ENCODE measurements at regions not wholly inside any gene's neighbourhood (a gene's known extent, or its start where the extent isn't known, plus 50 kb on each side); places are given as distances from the start of the nearest gene placed in this dataset.

DNA sequence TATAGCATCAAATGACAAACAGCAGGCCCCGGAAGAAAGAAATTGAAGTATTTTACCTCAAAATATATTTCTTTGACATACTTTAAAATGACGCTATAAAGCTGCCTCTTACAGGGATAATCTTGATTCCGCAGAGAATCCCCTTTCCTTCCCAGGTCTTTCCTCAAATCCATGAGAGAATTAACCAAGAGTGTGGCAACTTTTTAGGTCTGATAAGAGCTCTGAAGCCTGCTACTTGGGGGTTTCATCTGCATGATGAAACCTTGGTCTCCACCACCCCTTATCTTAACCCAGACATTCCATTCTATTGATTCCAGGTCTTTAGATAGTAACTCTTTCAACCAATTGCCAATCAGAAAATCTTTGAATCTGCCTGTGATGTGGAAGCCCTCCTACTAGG lies 173.8 kb downstream of the CEMIP2 start:
- no peak for TF ChIP-seq EP300 (IDR thresholded peaks at IDR 0.05)
- TF ChIP-seq, protein P1, sequence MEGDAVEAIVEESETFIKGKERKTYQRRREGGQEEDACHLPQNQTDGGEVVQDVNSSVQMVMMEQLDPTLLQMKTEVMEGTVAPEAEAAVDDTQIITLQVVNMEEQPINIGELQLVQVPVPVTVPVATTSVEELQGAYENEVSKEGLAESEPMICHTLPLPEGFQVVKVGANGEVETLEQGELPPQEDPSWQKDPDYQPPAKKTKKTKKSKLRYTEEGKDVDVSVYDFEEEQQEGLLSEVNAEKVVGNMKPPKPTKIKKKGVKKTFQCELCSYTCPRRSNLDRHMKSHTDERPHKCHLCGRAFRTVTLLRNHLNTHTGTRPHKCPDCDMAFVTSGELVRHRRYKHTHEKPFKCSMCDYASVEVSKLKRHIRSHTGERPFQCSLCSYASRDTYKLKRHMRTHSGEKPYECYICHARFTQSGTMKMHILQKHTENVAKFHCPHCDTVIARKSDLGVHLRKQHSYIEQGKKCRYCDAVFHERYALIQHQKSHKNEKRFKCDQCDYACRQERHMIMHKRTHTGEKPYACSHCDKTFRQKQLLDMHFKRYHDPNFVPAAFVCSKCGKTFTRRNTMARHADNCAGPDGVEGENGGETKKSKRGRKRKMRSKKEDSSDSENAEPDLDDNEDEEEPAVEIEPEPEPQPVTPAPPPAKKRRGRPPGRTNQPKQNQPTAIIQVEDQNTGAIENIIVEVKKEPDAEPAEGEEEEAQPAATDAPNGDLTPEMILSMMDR (IDR thresholded peaks at IDR 0.05) = no peak
- no peak for TF ChIP-seq POLR2AphosphoS5 (IDR thresholded peaks at IDR 0.05)
- no peak for TF ChIP-seq POLR2A (IDR thresholded peaks at IDR 0.05)
- intact Hi-C loops (cut with DNase I) = no loop called here
- Histone ChIP-seq H3K36me3 (no peaks in the 10 kb centered on the region), H3K4me1 (no peaks in the 10 kb centered on the region), H3K4me3 (no peak overlapping the region), H3K9me3 (no peaks in the 10 kb centered on the region), H3K27me3 (no peaks in the 10 kb centered on the region), H3K27ac (no peak overlapping the region)
- no peak for DNase-seq
- 94 to 97% methylated on average over 3 of the region's 3 CpGs for WGBS, 2 donors

DNA sequence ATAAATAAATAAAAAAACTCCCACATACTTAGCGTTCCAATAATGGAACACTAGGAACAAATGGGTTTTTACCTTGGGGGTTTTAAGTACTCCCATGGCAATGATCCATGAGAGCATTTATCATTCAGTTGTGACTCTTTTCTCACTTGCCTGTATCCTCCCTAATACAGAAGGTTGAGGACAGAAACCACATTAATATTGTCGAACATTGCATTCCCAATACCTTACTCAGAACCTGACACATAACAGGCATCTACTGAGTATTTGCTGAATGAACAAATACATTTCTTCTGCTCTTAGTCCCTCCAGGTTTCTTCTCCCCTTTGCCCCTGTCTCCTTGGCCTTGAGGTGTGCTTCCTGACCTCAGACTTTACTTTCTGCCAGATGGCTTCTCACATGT lies 175.9 kb downstream of the CEMIP2 start:
- H3K4me3 ChIP-seq = no peak overlapping the region
- TF ChIP-seq, protein P1 (IDR thresholded peaks at IDR 0.05) = no peak
- no peak for TF ChIP-seq POLR2AphosphoS5 (IDR thresholded peaks at IDR 0.05)
- TF ChIP-seq EP300 (IDR thresholded peaks at IDR 0.05) = no peak
- TF ChIP-seq POLR2A (IDR thresholded peaks at IDR 0.05) = no peak
- H3K27me3 ChIP-seq = no peaks in the 10 kb centered on the region
- 96 to 98% methylated on average over 2 of the region's 2 CpGs for WGBS, 2 donors
- H3K36me3 ChIP-seq = no peaks in the 10 kb centered on the region
- H3K9me3 ChIP-seq = no peaks in the 10 kb centered on the region
- H3K27ac ChIP-seq = no peak overlapping the region
- no peaks in the 10 kb centered on the region for H3K4me1 ChIP-seq
- DNase-seq = no peak
- intact Hi-C loops (cut with DNase I) = no loop called here

DNA sequence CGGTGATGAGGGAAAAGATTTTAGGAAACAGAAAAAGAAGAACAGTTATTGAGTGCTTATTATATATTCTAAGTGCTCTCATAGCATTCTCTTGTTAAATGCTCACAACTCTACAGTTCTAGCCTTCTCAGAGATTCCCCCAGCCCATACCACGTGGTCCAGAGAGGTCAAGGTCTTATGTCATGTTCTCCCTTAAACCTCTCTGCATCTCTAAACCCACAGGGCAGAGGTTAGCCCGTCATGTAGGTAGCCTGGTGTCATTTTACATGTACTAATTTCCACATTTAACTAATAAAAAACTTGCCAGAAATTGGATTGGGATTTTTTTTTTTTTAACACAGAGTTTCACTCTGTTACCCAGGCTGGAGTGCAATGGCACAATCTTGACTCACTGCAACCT lies 178.0 kb downstream of the CEMIP2 start:
- no peaks in the 10 kb centered on the region for H3K27me3 ChIP-seq
- intact Hi-C loops (cut with DNase I) = no loop called here
- no peaks in the 10 kb centered on the region for H3K4me1 ChIP-seq
- TF ChIP-seq, protein P1 (IDR thresholded peaks at IDR 0.05) = no peak
- TF ChIP-seq POLR2A (IDR thresholded peaks at IDR 0.05) (no peak), POLR2AphosphoS5 (IDR thresholded peaks at IDR 0.05) (no peak)
- H3K36me3 ChIP-seq = no peaks in the 10 kb centered on the region
- no peak for DNase-seq
- 72 to 73% methylated on average over 3 of the region's 3 CpGs for WGBS, 2 donors
- H3K9me3 ChIP-seq = no peaks in the 10 kb centered on the region
- H3K4me3 ChIP-seq = no peak overlapping the region
- H3K27ac ChIP-seq = no peak overlapping the region

DNA sequence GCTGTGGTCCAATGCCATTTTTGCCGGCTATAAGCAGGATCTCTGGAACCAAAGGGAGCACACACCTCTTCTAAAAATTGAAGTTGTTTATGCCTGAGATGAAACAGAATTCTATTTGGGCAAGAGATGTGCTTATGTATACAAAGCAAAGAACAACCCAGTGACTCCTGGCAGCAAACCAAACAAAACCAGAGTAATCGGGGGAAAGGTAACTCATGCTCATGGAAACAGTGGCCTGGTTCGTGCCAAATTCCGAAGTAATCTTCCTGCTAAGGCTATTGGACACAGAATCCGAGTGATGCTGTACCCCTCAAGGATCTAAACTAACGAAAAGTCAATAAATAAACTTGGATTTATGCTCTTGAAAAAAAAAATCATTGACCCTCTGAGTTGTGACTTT lies 178.7 kb downstream of the CEMIP2 start:
- H3K4me3 ChIP-seq = no peak overlapping the region
- H3K4me1 ChIP-seq = no peaks in the 10 kb centered on the region
- no peaks in the 10 kb centered on the region for H3K36me3 ChIP-seq
- H3K27ac ChIP-seq = no peak overlapping the region
- no peak for DNase-seq
- TF ChIP-seq, protein P1 (IDR thresholded peaks at IDR 0.05) = no peak
- TF ChIP-seq POLR2AphosphoS5 (IDR thresholded peaks at IDR 0.05) = no peak
- TF ChIP-seq POLR2A (IDR thresholded peaks at IDR 0.05) = no peak
- intact Hi-C loops (cut with DNase I) = no loop called here
- no peaks in the 10 kb centered on the region for H3K9me3 ChIP-seq
- 39 to 79% methylated on average over 6 of the region's 6 CpGs for WGBS, 2 donors
- H3K27me3 ChIP-seq = no peaks in the 10 kb centered on the region

DNA sequence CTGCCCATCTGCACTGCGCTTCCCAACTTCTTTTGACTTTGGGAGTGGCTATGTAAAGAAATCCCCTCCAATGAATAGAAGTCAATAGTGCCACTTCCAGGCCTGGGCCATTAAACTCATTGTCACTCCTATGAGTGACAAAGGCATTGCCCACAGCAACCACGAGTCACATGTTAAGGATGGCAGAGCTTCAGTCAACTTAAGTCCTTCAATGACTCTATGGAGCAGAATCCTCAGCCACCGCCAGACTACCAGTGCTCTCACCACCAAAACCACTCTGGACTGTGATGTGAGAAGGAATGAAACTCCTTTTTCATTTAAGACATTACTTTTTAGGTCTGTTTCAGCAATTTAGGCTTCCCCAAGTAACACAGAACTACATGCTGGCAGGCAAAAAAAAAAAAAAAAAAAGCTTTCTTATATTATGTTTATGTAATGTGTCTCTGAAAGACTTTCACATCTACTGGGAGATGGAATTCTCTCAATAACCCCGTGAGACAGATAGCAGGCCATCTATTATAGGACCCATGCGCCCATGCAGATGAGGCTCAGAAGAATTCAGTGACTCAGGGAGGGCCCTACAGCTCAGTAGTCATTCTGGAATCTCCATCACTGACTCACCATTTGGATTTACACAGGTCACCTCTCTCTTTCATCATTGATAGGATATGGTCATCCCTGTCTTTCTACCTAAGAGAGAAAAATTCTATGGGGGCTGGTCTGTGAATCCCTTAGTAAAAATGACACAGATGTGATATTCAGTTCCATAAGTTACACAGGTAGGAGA lies 180.5 kb downstream of the CEMIP2 start:
- TF ChIP-seq EP300 (IDR thresholded peaks at IDR 0.05) (no peak), POLR2A (IDR thresholded peaks at IDR 0.05) (no peak), POLR2AphosphoS5 (IDR thresholded peaks at IDR 0.05) (no peak)
- TF ChIP-seq, protein P1 (IDR thresholded peaks at IDR 0.05) = no peak
- WGBS, 2 donors = 90 to 92% methylated on average over 5 of the region's 5 CpGs
- no peaks in the 10 kb centered on the region for H3K4me1 ChIP-seq

More for the DNA sequence above, 180.5 kb downstream of the CEMIP2 start:
- H3K4me3 ChIP-seq = no peak overlapping the region
- no peaks in the 10 kb centered on the region for H3K27me3 ChIP-seq
- H3K9me3 ChIP-seq = no peaks in the 10 kb centered on the region
- H3K36me3 ChIP-seq = no peaks in the 10 kb centered on the region
- intact Hi-C loops (cut with DNase I) = no loop called here
- no peak for DNase-seq
- no peak overlapping the region for H3K27ac ChIP-seq

Data from sigmoid colon (tissue), 6 donors.